Stimulated activated naive CD8-positive, alpha-beta T cell treated with anti-CD3 and anti-CD28 coated beads, Interleukin-15, Interleukin-2, amounts not matched to agents 100 ng/mL and 50 ng/mL, for 24 hours (primary cell): ENCODE measurements at regions not wholly inside any gene's neighbourhood (a gene's known extent, or its start where the extent isn't known, plus 50 kb on each side); places are given as distances from the start of the nearest gene placed in this dataset.
"Not testable (repeated sequence)": the region's sequence is repeated elsewhere in the genome, so short reads cannot be mapped to it uniquely, and the experiment has no call there.

ENCODE experiments used
- H3K27ac Mint-ChIP-seq: one replicate; pipeline ENCODE4 v1.8.0; 2021; ENCODE audit warnings: mild to moderate bottlenecking, mixed read lengths
- H3K27me3 Mint-ChIP-seq: one replicate; pipeline ENCODE4 v1.8.0; 2021; ENCODE audit warnings: mixed read lengths
- H3K36me3 Mint-ChIP-seq: one replicate; pipeline ENCODE4 v1.8.0; 2021; ENCODE audit warnings: low read depth, mixed read lengths
- H3K4me1 Mint-ChIP-seq: one replicate; pipeline ENCODE4 v1.8.0; 2021; ENCODE audit warnings: low read depth, mixed read lengths
- H3K4me3 Mint-ChIP-seq: one replicate; pipeline ENCODE4 v1.8.0; 2021; ENCODE audit warnings: mild to moderate bottlenecking, mixed read lengths
- H3K9me3 Mint-ChIP-seq: one replicate; pipeline ENCODE4 v1.8.0; 2021; ENCODE audit warnings: mixed read lengths

GRCh38 chr16:18725321-18725720 lies 64.8 kb downstream of the RPS15A start:
- not testable (repeated sequence) for H3K4me1 Mint-ChIP-seq, H3K27ac Mint-ChIP-seq, H3K27me3 Mint-ChIP-seq, H3K9me3 Mint-ChIP-seq, H3K36me3 Mint-ChIP-seq, H3K4me3 Mint-ChIP-seq

GRCh38 chr16:18719978-18720377 lies 70.2 kb downstream of the RPS15A start:
- H3K36me3 Mint-ChIP-seq, H3K27me3 Mint-ChIP-seq, H3K9me3 Mint-ChIP-seq, H3K27ac Mint-ChIP-seq, H3K4me1 Mint-ChIP-seq, H3K4me3 Mint-ChIP-seq: not testable (repeated sequence)

- not testable (repeated sequence) for H3K4me3 Mint-ChIP-seq, H3K9me3 Mint-ChIP-seq, H3K27me3 Mint-ChIP-seq, H3K27ac Mint-ChIP-seq, H3K4me1 Mint-ChIP-seq, H3K36me3 Mint-ChIP-seq
These were observed 77.6 kb downstream of the RPS15A start for GRCh38 chr16:18712580-18712979.

GRCh38 chr16:18710659-18711058 lies 79.5 kb downstream of the RPS15A start:
- H3K4me3 Mint-ChIP-seq, H3K27ac Mint-ChIP-seq, H3K27me3 Mint-ChIP-seq, H3K36me3 Mint-ChIP-seq, H3K9me3 Mint-ChIP-seq, H3K4me1 Mint-ChIP-seq: not testable (repeated sequence)

- not testable (repeated sequence) for H3K4me1 Mint-ChIP-seq
These were observed 88.9 kb downstream of the RPS15A start for GRCh38 chr16:18701239-18701638.

GRCh38 chr16:18696029-18696428 lies 94.1 kb downstream of the RPS15A start:
- not testable (repeated sequence) for H3K36me3 Mint-ChIP-seq, H3K9me3 Mint-ChIP-seq, H3K27me3 Mint-ChIP-seq, H3K4me3 Mint-ChIP-seq, H3K27ac Mint-ChIP-seq, H3K4me1 Mint-ChIP-seq

More at GRCh38 chr16:18701239-18701638, 88.9 kb downstream of the RPS15A start:
- not testable (repeated sequence) for H3K9me3 Mint-ChIP-seq, H3K36me3 Mint-ChIP-seq, H3K27ac Mint-ChIP-seq, H3K4me3 Mint-ChIP-seq, H3K27me3 Mint-ChIP-seq

- not testable (repeated sequence) for H3K27me3 Mint-ChIP-seq, H3K4me3 Mint-ChIP-seq, H3K36me3 Mint-ChIP-seq, H3K9me3 Mint-ChIP-seq, H3K4me1 Mint-ChIP-seq
- peak overlapping the region; percentile 9 for H3K27ac Mint-ChIP-seq
These were observed 103.8 kb downstream of the RPS15A start for GRCh38 chr16:18686079-18686968.

GRCh38 chr16:18645784-18646183 lies 83.9 kb upstream of the NOMO2 start:
- H3K4me3 Mint-ChIP-seq, H3K36me3 Mint-ChIP-seq, H3K4me1 Mint-ChIP-seq, H3K27me3 Mint-ChIP-seq, H3K9me3 Mint-ChIP-seq, H3K27ac Mint-ChIP-seq: not testable (repeated sequence)

GRCh38 chr16:18636928-18637327 lies 75.0 kb upstream of the NOMO2 start:
- not testable (repeated sequence) for H3K4me3 Mint-ChIP-seq, H3K4me1 Mint-ChIP-seq, H3K9me3 Mint-ChIP-seq, H3K36me3 Mint-ChIP-seq, H3K27me3 Mint-ChIP-seq, H3K27ac Mint-ChIP-seq

- not testable (repeated sequence) for H3K9me3 Mint-ChIP-seq, H3K4me3 Mint-ChIP-seq, H3K4me1 Mint-ChIP-seq, H3K27ac Mint-ChIP-seq, H3K27me3 Mint-ChIP-seq, H3K36me3 Mint-ChIP-seq
These were observed 74.3 kb upstream of the NOMO2 start for GRCh38 chr16:18636148-18636547.

GRCh38 chr16:18634981-18635380 lies 73.1 kb upstream of the NOMO2 start:
- not testable (repeated sequence) for H3K4me3 Mint-ChIP-seq, H3K4me1 Mint-ChIP-seq, H3K36me3 Mint-ChIP-seq, H3K27ac Mint-ChIP-seq, H3K27me3 Mint-ChIP-seq, H3K9me3 Mint-ChIP-seq

- not testable (repeated sequence) for H3K9me3 Mint-ChIP-seq, H3K4me1 Mint-ChIP-seq, H3K27ac Mint-ChIP-seq, H3K36me3 Mint-ChIP-seq, H3K4me3 Mint-ChIP-seq, H3K27me3 Mint-ChIP-seq
These were observed 69.8 kb upstream of the NOMO2 start for GRCh38 chr16:18631713-18632112.

GRCh38 chr16:18616993-18617392 lies 55.1 kb upstream of the NOMO2 start:
- not testable (repeated sequence) for H3K36me3 Mint-ChIP-seq, H3K4me3 Mint-ChIP-seq, H3K9me3 Mint-ChIP-seq, H3K4me1 Mint-ChIP-seq, H3K27ac Mint-ChIP-seq, H3K27me3 Mint-ChIP-seq

GRCh38 chr16:18616137-18616755 lies 54.3 kb upstream of the NOMO2 start:
- H3K4me1 Mint-ChIP-seq, H3K27me3 Mint-ChIP-seq, H3K4me3 Mint-ChIP-seq, H3K36me3 Mint-ChIP-seq, H3K9me3 Mint-ChIP-seq, H3K27ac Mint-ChIP-seq: not testable (repeated sequence)
